Bronchial epithelial cell (primary cell): ENCODE measurements at regions not wholly inside any gene's neighbourhood (a gene's known extent, or its start where the extent isn't known, plus 50 kb on each side); places are given as distances from the start of the nearest gene placed in this dataset.

Experiments
- DNase-seq: peaks from one replicate; pipeline ENCODE4 v3.0.0-alpha.2; 2010; ENCODE audit warnings: low read depth
- FAIRE-seq: peaks from 2 replicates; lab custom pipeline; 2011; peaks lifted over from hg19 to GRCh38; lab: Jason Lieb, UNC
- H3K27me3 ChIP-seq: 2 replicates; pipeline ENCODE4 v1.5.1; 2011; ENCODE audit warnings: low read length; ENCODE audit not compliant: control insufficient read depth, insufficient read depth
- H3K36me3 ChIP-seq: 2 replicates; pipeline ENCODE4 v1.5.1; 2011; ENCODE audit warnings: low read length; ENCODE audit not compliant: control insufficient read depth, insufficient read depth
- H3K4me3 ChIP-seq: 2 replicates; pipeline ENCODE4 v1.5.1; 2011; ENCODE audit warnings: mild to moderate bottlenecking, low read depth, low read length, control low read depth
- CTCF ChIP-seq: IDR thresholded peaks from 2 replicates; pipeline ENCODE4 v1.5.1; 2011; ENCODE audit warnings: mild to moderate bottlenecking, moderate library complexity, low read length, control low read depth, inconsistent platforms; ENCODE audit not compliant: insufficient read depth, severe bottlenecking

- DNase-seq (no peak), FAIRE-seq (no peak)
- Histone ChIP-seq H3K36me3 (no peaks in the 10 kb centered on the region), H3K27me3 (no peaks in the 10 kb centered on the region), H3K4me3 (no peak overlapping the region)
- TF ChIP-seq CTCF: no peak
These were observed 186.5 kb upstream of the SKOR2 start for GRCh38 chr18:47438001-47438400.

- H3K36me3 ChIP-seq: no peaks in the 10 kb centered on the region
- no peak overlapping the region for H3K4me3 ChIP-seq
- TF ChIP-seq CTCF: no peak
- DNase-seq (no peak), FAIRE-seq (no peak)
- H3K27me3 ChIP-seq: no peaks in the 10 kb centered on the region
These were observed 185.4 kb upstream of the SKOR2 start for GRCh38 chr18:47436871-47437270.

GRCh38 chr18:47434214-47434746 lies 182.8 kb upstream of the SKOR2 start:
- no peak overlapping the region for H3K4me3 ChIP-seq
- no peak for TF ChIP-seq CTCF
- FAIRE-seq (no peak), DNase-seq (no peak)
- H3K36me3 ChIP-seq: no peaks in the 10 kb centered on the region
- H3K27me3 ChIP-seq: no peaks in the 10 kb centered on the region

- FAIRE-seq (no peak), DNase-seq (no peak)
- TF ChIP-seq CTCF: no peak
- Histone ChIP-seq H3K27me3 (no peaks in the 10 kb centered on the region), H3K4me3 (no peak overlapping the region), H3K36me3 (no peaks in the 10 kb centered on the region)
These were observed 176.6 kb upstream of the SKOR2 start for GRCh38 chr18:47427923-47428637.

- DNase-seq (no peak), FAIRE-seq (no peak)
- no peak overlapping the region for H3K4me3 ChIP-seq
- no peaks in the 10 kb centered on the region for H3K27me3 ChIP-seq
- no peaks in the 10 kb centered on the region for H3K36me3 ChIP-seq
- no peak for TF ChIP-seq CTCF
These were observed 175.6 kb upstream of the SKOR2 start for GRCh38 chr18:47427072-47427471.
